ENCODE measurements at regions not wholly inside any gene's neighbourhood (a gene's known extent, or its start where the extent isn't known, plus 50 kb on each side); places are given as distances from the start of the nearest gene placed in this dataset.

- FAIRE-seq, result no peak
- TF ChIP-seq POLR2AphosphoS5 (IDR thresholded peaks at IDR 0.05; ENCODE audit: low read depth, low read length), result no peak
- no peak for TF ChIP-seq POLR2A (IDR thresholded peaks at IDR 0.05; ENCODE audit: low read depth, low read length)
- no peak for TF ChIP-seq TAF1 (IDR thresholded peaks at IDR 0.05; ENCODE audit: borderline replicate concordance, low read depth, low read length)
- no peak for DNase-seq (ENCODE audit: insufficient read length)
Measured at GRCh38 chr11:36976741-36977140, 378.7 kb upstream of the RAG2 start.

GRCh38 chr11:36974771-36975170 is 376.7 kb upstream of the RAG2 start:
- TF ChIP-seq POLR2A (IDR thresholded peaks at IDR 0.05; ENCODE audit: low read depth, low read length) (no peak), TAF1 (IDR thresholded peaks at IDR 0.05; ENCODE audit: borderline replicate concordance, low read depth, low read length) (no peak), POLR2AphosphoS5 (IDR thresholded peaks at IDR 0.05; ENCODE audit: low read depth, low read length) (no peak)
- FAIRE-seq, result no peak

GRCh38 chr11:36953976-36954375 is 355.9 kb upstream of the RAG2 start:
- FAIRE-seq (no peak), DNase-seq (ENCODE audit: insufficient read length) (no peak)
- TF ChIP-seq TAF1 (IDR thresholded peaks at IDR 0.05; ENCODE audit: borderline replicate concordance, low read depth, low read length), result no peak
- no peak for TF ChIP-seq POLR2A (IDR thresholded peaks at IDR 0.05; ENCODE audit: low read depth, low read length)
- no peak for TF ChIP-seq POLR2AphosphoS5 (IDR thresholded peaks at IDR 0.05; ENCODE audit: low read depth, low read length)

More at GRCh38 chr11:36974771-36975170, 376.7 kb upstream of the RAG2 start:
- no peak for DNase-seq (ENCODE audit: insufficient read length)

GRCh38 chr11:36948460-36949127 is 350.6 kb upstream of the RAG2 start:
- no peak for TF ChIP-seq TAF1 (IDR thresholded peaks at IDR 0.05; ENCODE audit: borderline replicate concordance, low read depth, low read length)
- TF ChIP-seq POLR2AphosphoS5 (IDR thresholded peaks at IDR 0.05; ENCODE audit: low read depth, low read length), result no peak
- no peak for TF ChIP-seq POLR2A (IDR thresholded peaks at IDR 0.05; ENCODE audit: low read depth, low read length)
- FAIRE-seq (no peak), DNase-seq (ENCODE audit: insufficient read length) (no peak)

GRCh38 chr11:36945384-36945783 is 347.3 kb upstream of the RAG2 start:
- FAIRE-seq (no peak), DNase-seq (ENCODE audit: insufficient read length) (no peak)
- TF ChIP-seq POLR2AphosphoS5 (IDR thresholded peaks at IDR 0.05; ENCODE audit: low read depth, low read length), result no peak
- no peak for TF ChIP-seq TAF1 (IDR thresholded peaks at IDR 0.05; ENCODE audit: borderline replicate concordance, low read depth, low read length)
- TF ChIP-seq POLR2A (IDR thresholded peaks at IDR 0.05; ENCODE audit: low read depth, low read length), result no peak

GRCh38 chr11:36933481-36933880 is 335.4 kb upstream of the RAG2 start:
- FAIRE-seq, result no peak
- TF ChIP-seq POLR2AphosphoS5 (IDR thresholded peaks at IDR 0.05; ENCODE audit: low read depth, low read length), result no peak
- no peak for DNase-seq (ENCODE audit: insufficient read length)

GRCh38 chr11:36931139-36931538 is 333.1 kb upstream of the RAG2 start:
- FAIRE-seq (no peak), DNase-seq (ENCODE audit: insufficient read length) (no peak)
- TF ChIP-seq POLR2AphosphoS5 (IDR thresholded peaks at IDR 0.05; ENCODE audit: low read depth, low read length) (no peak), POLR2A (IDR thresholded peaks at IDR 0.05; ENCODE audit: low read depth, low read length) (no peak), TAF1 (IDR thresholded peaks at IDR 0.05; ENCODE audit: borderline replicate concordance, low read depth, low read length) (no peak)

- DNase-seq (ENCODE audit: insufficient read length), result no peak
- no peak for FAIRE-seq
- no peak for TF ChIP-seq TAF1 (IDR thresholded peaks at IDR 0.05; ENCODE audit: borderline replicate concordance, low read depth, low read length)
- no peak for TF ChIP-seq POLR2AphosphoS5 (IDR thresholded peaks at IDR 0.05; ENCODE audit: low read depth, low read length)
- no peak for TF ChIP-seq POLR2A (IDR thresholded peaks at IDR 0.05; ENCODE audit: low read depth, low read length)
Measured at GRCh38 chr11:36930256-36930655, 332.2 kb upstream of the RAG2 start.

- DNase-seq (ENCODE audit: insufficient read length) (no peak), FAIRE-seq (no peak)
- TF ChIP-seq POLR2AphosphoS5 (IDR thresholded peaks at IDR 0.05; ENCODE audit: low read depth, low read length), result no peak
- no peak for TF ChIP-seq POLR2A (IDR thresholded peaks at IDR 0.05; ENCODE audit: low read depth, low read length)
- TF ChIP-seq TAF1 (IDR thresholded peaks at IDR 0.05; ENCODE audit: borderline replicate concordance, low read depth, low read length), result no peak
Measured at GRCh38 chr11:36929401-36929800, 331.4 kb upstream of the RAG2 start.

- FAIRE-seq, result no peak
- TF ChIP-seq POLR2AphosphoS5 (IDR thresholded peaks at IDR 0.05; ENCODE audit: low read depth, low read length), result no peak
- no peak for TF ChIP-seq TAF1 (IDR thresholded peaks at IDR 0.05; ENCODE audit: borderline replicate concordance, low read depth, low read length)
- TF ChIP-seq POLR2A (IDR thresholded peaks at IDR 0.05; ENCODE audit: low read depth, low read length), result no peak
Measured at GRCh38 chr11:36928621-36929020, 330.6 kb upstream of the RAG2 start.

GRCh38 chr11:36899800-36900199 is 301.8 kb upstream of the RAG2 start:
- TF ChIP-seq TAF1 (IDR thresholded peaks at IDR 0.05; ENCODE audit: borderline replicate concordance, low read depth, low read length) (no peak), POLR2A (IDR thresholded peaks at IDR 0.05; ENCODE audit: low read depth, low read length) (no peak), POLR2AphosphoS5 (IDR thresholded peaks at IDR 0.05; ENCODE audit: low read depth, low read length) (no peak)
- no peak for FAIRE-seq
- no peak for DNase-seq (ENCODE audit: insufficient read length)

More at GRCh38 chr11:36928621-36929020, 330.6 kb upstream of the RAG2 start:
- DNase-seq (ENCODE audit: insufficient read length), result no peak

- TF ChIP-seq POLR2A (IDR thresholded peaks at IDR 0.05; ENCODE audit: low read depth, low read length), result no peak
- no peak for TF ChIP-seq TAF1 (IDR thresholded peaks at IDR 0.05; ENCODE audit: borderline replicate concordance, low read depth, low read length)
- TF ChIP-seq POLR2AphosphoS5 (IDR thresholded peaks at IDR 0.05; ENCODE audit: low read depth, low read length), result no peak
- no peak for FAIRE-seq
- no peak for DNase-seq (ENCODE audit: insufficient read length)
Measured at GRCh38 chr11:36890841-36891240, 292.8 kb upstream of the RAG2 start.
